ENCODE measurements at regions not wholly inside any gene's neighbourhood (a gene's known extent, or its start where the extent isn't known, plus 50 kb on each side); places are given as distances from the start of the nearest gene placed in this dataset.

DNA sequence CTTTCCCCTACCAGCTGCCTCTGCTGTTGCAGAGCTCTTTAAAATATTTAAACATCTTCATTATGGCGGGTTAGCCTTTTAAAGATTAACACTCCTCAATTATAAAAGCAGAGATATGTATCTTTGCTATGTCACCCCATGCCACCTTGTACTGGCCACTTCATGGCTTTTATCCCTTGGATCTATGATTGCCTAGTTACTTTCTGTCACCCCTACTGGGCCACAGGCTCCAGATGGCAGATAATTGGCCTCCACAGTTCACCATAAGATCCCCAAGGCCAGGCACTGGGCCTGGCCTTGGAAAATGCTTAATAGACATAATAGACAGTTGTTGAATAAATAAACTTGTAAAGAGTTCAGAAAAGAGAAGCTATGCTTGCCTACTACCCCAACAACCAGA is 142.0 kb upstream of the SHB start:
- TF ChIP-seq, protein P1, sequence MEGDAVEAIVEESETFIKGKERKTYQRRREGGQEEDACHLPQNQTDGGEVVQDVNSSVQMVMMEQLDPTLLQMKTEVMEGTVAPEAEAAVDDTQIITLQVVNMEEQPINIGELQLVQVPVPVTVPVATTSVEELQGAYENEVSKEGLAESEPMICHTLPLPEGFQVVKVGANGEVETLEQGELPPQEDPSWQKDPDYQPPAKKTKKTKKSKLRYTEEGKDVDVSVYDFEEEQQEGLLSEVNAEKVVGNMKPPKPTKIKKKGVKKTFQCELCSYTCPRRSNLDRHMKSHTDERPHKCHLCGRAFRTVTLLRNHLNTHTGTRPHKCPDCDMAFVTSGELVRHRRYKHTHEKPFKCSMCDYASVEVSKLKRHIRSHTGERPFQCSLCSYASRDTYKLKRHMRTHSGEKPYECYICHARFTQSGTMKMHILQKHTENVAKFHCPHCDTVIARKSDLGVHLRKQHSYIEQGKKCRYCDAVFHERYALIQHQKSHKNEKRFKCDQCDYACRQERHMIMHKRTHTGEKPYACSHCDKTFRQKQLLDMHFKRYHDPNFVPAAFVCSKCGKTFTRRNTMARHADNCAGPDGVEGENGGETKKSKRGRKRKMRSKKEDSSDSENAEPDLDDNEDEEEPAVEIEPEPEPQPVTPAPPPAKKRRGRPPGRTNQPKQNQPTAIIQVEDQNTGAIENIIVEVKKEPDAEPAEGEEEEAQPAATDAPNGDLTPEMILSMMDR (conservative IDR thresholded peaks at IDR 0.05 in 1 of 2, IDR thresholded peaks at IDR 0.05 in 1 of 2; ENCODE audit: extremely low read depth in 1 of 2, insufficient read depth in 1 of 2, low read depth in 1 of 2, low read length in 2 of 2) = no peak
- TF ChIP-seq EZH2 (IDR thresholded peaks at IDR 0.05; ENCODE audit: borderline replicate concordance, low read length) = no peak

Measured in mammary epithelial cell (primary cell).